Nephron progenitor cell (in vitro differentiated cells): ENCODE measurements at regions not wholly inside any gene's neighbourhood (a gene's known extent, or its start where the extent isn't known, plus 50 kb on each side); places are given as distances from the start of the nearest gene placed in this dataset.

Source experiments
- DNase-seq: peaks from one replicate; pipeline ENCODE4 v3.0.0; 2021
- H3K27ac Mint-ChIP-seq: 2 replicates; pipeline ENCODE4 v1.8.0; 2021; ENCODE audit warnings: mild to moderate bottlenecking, moderate library complexity, mixed read lengths
- H3K27me3 Mint-ChIP-seq: 2 replicates; pipeline ENCODE4 v1.8.0; 2021; ENCODE audit warnings: mild to moderate bottlenecking, low read depth, mixed read lengths; ENCODE audit not compliant: poor library complexity
- H3K36me3 Mint-ChIP-seq: 2 replicates; pipeline ENCODE4 v1.8.0; 2021; ENCODE audit warnings: low read depth, mixed read lengths
- H3K4me1 Mint-ChIP-seq: 2 replicates; pipeline ENCODE4 v1.8.0; 2021; ENCODE audit warnings: mixed read lengths
- H3K4me3 Mint-ChIP-seq: 2 replicates; pipeline ENCODE4 v1.8.0; 2021; ENCODE audit warnings: mild to moderate bottlenecking, moderate library complexity, mixed read lengths
- H3K9me3 Mint-ChIP-seq: 2 replicates; pipeline ENCODE4 v1.8.0; 2021; ENCODE audit warnings: mild to moderate bottlenecking, moderate library complexity, mixed read lengths
- TF ChIP-seq, protein P1 (sequence below): fragments of 200-600 bp; sonication (generic); IDR thresholded peaks from 2 replicates; pipeline ENCODE4 v1.5.0; 2021; ENCODE audit warnings: antibody characterized with exemption

DNA sequence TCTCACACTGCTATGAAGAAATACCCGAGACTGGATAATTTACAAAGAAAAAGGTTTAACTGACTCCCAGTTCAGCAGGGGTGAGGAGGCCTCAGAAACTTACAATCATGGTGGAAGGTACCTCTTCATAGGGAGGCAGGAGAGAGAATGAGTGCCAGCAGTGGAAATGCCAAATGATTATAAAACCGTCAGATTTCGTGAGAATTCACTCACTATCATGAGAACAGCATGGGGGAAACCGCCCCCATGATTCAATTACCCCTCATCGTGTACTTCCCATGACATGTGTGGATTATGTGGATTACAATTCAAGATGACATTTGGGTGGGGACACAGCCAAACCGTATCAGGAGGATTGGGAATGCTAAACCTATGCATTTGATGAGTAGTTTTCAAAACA lies 380.3 kb upstream of the SPHKAP start:
- Mint-ChIP-seq H3K27ac (no peak overlapping the region), H3K27me3 (peaks cover 2% of the 10 kb centered on the region), H3K4me1 (no peaks in the 10 kb centered on the region), H3K9me3 (no peaks in the 10 kb centered on the region), H3K4me3 (no peak overlapping the region), H3K36me3 (no peaks in the 10 kb centered on the region)
- TF ChIP-seq, protein P1, sequence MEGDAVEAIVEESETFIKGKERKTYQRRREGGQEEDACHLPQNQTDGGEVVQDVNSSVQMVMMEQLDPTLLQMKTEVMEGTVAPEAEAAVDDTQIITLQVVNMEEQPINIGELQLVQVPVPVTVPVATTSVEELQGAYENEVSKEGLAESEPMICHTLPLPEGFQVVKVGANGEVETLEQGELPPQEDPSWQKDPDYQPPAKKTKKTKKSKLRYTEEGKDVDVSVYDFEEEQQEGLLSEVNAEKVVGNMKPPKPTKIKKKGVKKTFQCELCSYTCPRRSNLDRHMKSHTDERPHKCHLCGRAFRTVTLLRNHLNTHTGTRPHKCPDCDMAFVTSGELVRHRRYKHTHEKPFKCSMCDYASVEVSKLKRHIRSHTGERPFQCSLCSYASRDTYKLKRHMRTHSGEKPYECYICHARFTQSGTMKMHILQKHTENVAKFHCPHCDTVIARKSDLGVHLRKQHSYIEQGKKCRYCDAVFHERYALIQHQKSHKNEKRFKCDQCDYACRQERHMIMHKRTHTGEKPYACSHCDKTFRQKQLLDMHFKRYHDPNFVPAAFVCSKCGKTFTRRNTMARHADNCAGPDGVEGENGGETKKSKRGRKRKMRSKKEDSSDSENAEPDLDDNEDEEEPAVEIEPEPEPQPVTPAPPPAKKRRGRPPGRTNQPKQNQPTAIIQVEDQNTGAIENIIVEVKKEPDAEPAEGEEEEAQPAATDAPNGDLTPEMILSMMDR: no peak
- DNase-seq: no peak

DNA sequence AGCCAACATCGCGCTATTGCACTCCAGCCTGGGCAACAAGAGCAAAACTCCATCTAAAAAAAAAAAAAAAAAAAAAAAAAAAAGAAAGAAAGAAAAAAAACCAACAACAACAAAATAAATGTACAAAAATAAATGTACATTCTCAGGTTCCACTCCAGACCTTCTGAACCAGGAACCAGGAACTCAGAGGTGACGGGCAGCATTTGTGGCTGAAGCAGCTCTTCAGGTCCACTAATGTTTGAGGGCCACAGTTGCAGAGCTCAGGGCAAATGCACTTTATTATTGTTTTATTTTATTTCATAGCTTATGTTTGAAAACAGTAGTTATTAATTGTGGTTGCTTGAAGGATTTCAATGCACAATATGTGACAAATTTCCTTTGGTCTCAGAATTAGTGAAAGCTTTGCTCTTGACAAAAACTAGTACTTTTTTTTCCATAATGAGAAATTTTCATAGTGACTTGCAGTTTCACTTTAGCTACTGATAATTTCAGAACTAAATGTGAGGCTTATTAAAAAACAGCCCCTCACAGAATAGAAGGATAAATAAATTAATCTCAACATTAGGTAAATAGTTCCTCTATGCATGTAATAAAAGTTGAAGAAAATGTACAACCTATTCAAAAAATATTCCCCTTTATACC lies 378.4 kb upstream of the SPHKAP start:
- H3K4me1 Mint-ChIP-seq: no peaks in the 10 kb centered on the region
- no peak for DNase-seq
- no peaks in the 10 kb centered on the region for H3K36me3 Mint-ChIP-seq
- H3K4me3 Mint-ChIP-seq: no peak overlapping the region
- H3K27me3 Mint-ChIP-seq: peaks cover 2% of the 10 kb centered on the region
- no peak overlapping the region for H3K27ac Mint-ChIP-seq
- TF ChIP-seq, protein P1: no peak
- H3K9me3 Mint-ChIP-seq: no peaks in the 10 kb centered on the region

- Mint-ChIP-seq H3K36me3 (no peaks in the 10 kb centered on the region), H3K4me1 (no peaks in the 10 kb centered on the region), H3K4me3 (no peak overlapping the region), H3K9me3 (no peaks in the 10 kb centered on the region), H3K27me3 (peaks cover 4% of the 10 kb centered on the region), H3K27ac (no peak overlapping the region)
- no peak for DNase-seq
- TF ChIP-seq, protein P1: no peak
These were observed 375.2 kb upstream of the SPHKAP start for GRCh38 chr2:228556717-228557116.

DNA sequence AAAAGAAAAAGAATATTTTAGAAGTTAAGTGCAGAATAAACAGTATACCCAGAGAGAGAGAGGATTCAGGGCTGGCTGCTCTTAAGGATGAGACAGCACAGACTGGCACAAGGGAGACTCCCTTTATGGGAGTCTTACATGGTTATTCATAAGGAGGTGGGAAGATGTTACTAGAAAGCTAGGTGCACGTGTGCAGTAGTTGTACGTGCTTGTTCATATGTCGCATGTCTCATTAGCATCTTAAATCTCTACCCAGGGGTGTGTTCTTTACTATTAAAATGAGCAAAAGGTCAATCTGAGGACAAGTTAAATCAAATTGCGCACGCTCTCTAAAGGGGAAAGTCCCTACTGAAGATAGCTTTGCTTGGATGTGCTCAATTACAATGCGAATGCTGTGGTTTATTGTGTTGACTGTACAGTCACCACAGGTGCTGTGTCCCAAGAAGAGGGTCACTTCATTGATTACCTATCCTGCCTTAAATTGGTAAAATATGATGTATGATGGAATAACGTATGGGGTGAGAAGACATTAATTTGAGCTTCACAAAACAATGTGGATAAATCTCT lies 368.0 kb upstream of the SPHKAP start:
- no peaks in the 10 kb centered on the region for H3K4me1 Mint-ChIP-seq
- H3K27ac Mint-ChIP-seq: no peak overlapping the region
- DNase-seq: no peak
- TF ChIP-seq, protein P1: no peak
- no peaks in the 10 kb centered on the region for H3K36me3 Mint-ChIP-seq
- no peak overlapping the region for H3K4me3 Mint-ChIP-seq
- H3K27me3 Mint-ChIP-seq: peaks cover 4% of the 10 kb centered on the region
- peaks cover 7% of the 10 kb centered on the region for H3K9me3 Mint-ChIP-seq

GRCh38 chr2:228548230-228548629 lies 366.7 kb upstream of the SPHKAP start:
- Mint-ChIP-seq H3K4me1 (no peaks in the 10 kb centered on the region), H3K4me3 (no peak overlapping the region), H3K27me3 (peaks cover 4% of the 10 kb centered on the region), H3K36me3 (no peaks in the 10 kb centered on the region), H3K27ac (no peak overlapping the region), H3K9me3 (peaks cover 7% of the 10 kb centered on the region)
- DNase-seq: no peak
- TF ChIP-seq, protein P1: no peak

GRCh38 chr2:228545748-228546145 lies 364.3 kb upstream of the SPHKAP start:
- no peaks in the 10 kb centered on the region for H3K4me1 Mint-ChIP-seq
- no peak overlapping the region for H3K4me3 Mint-ChIP-seq
- no peak overlapping the region for H3K27ac Mint-ChIP-seq
- no peaks in the 10 kb centered on the region for H3K36me3 Mint-ChIP-seq
- H3K27me3 Mint-ChIP-seq: peaks cover 4% of the 10 kb centered on the region
- TF ChIP-seq, protein P1: no peak
- DNase-seq: no peak
- peaks cover 7% of the 10 kb centered on the region for H3K9me3 Mint-ChIP-seq
